ENCODE measurements at regions not wholly inside any gene's neighbourhood (a gene's known extent, or its start where the extent isn't known, plus 50 kb on each side); places are given as distances from the start of the nearest gene placed in this dataset.

DNA sequence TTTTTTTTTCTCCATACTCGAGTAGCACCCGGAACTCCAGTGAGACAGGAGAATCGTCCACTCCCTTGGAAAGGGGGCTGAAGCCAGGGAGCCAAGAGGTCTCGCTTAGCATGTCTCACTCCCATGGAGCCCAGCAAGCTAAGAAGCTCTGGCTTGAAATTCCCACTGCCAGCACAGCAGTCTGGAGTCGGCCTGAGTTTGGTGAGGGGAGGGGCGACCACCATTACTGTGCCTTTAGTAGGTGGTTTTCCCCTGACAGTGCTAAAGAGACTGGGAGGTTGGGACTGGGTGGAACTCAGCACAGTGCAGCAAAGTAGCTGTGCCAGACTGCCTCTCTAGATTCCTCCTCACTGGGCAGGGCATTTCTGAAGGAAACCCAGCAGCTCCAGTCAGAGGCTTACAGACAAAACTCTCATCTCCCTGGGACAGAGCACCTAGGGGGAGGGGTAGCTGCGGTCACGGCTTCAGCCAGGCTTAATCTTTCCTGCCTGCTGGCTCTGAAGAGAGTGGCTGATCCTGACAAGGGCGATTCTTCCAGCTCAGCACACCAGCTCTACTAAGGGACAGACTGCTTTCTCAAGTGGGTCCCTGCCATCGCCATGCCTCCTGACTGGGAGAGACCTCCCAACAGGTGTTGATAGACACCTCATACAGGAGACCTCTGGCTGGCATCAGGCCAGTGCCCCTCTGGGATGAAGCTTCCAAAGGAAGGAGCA, 414.5 kb upstream of the ZNF608 start:
- BruUV-seq (replicated peaks), result no TSS peak
- peaks cover 10% of the 10 kb centered on the region for H3K9me3 Mint-ChIP-seq (ENCODE audit: low read depth, unreplicated experiment)
- no peak for DNase-seq
- H3K4me1 Mint-ChIP-seq (ENCODE audit: low read depth, unreplicated experiment), result no peaks in the 10 kb centered on the region
- TF ChIP-seq, protein P1, sequence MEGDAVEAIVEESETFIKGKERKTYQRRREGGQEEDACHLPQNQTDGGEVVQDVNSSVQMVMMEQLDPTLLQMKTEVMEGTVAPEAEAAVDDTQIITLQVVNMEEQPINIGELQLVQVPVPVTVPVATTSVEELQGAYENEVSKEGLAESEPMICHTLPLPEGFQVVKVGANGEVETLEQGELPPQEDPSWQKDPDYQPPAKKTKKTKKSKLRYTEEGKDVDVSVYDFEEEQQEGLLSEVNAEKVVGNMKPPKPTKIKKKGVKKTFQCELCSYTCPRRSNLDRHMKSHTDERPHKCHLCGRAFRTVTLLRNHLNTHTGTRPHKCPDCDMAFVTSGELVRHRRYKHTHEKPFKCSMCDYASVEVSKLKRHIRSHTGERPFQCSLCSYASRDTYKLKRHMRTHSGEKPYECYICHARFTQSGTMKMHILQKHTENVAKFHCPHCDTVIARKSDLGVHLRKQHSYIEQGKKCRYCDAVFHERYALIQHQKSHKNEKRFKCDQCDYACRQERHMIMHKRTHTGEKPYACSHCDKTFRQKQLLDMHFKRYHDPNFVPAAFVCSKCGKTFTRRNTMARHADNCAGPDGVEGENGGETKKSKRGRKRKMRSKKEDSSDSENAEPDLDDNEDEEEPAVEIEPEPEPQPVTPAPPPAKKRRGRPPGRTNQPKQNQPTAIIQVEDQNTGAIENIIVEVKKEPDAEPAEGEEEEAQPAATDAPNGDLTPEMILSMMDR (IDR thresholded peaks at IDR 0.05; ENCODE audit: unreplicated experiment), result no peak
- no peak overlapping the region for H3K27ac Mint-ChIP-seq (ENCODE audit: unreplicated experiment)
- H3K27me3 Mint-ChIP-seq (ENCODE audit: unreplicated experiment), result no peaks in the 10 kb centered on the region
- no peak overlapping the region for H3K4me3 Mint-ChIP-seq (ENCODE audit: low read depth, unreplicated experiment)
- CTCF ChIA-PET, result interaction anchor here (0.7 kb wide), 1 partner anchor 1540 kb away, joined by 3 read pairs; no protein-coding TSS in a partner anchor
- H3K36me3 Mint-ChIP-seq (ENCODE audit: insufficient read depth, unreplicated experiment), result no peaks in the 10 kb centered on the region
- intact Hi-C loops (cut with micrococcal nuclease; ENCODE audit: unreplicated experiment), result no loop called here

DNA sequence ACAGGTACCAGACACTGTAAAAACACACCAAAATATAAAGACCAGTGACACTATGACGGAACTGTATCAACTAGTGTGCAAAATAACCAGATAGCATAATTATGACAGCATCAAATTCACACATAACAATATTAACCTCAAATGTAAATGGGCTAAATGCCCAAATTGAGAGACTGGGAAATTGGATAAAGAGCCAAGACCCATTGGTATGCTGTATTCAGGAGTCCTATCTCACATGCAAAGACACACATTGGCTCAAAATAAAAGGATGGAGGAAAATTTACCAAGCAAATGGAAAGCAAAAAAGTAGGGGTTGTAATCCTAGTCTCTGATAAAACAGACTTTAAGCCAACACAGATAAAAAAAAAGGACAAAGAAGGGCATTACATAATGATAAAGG, 416.3 kb upstream of the ZNF608 start:
- BruUV-seq (replicated peaks), result no TSS peak
- TF ChIP-seq, protein P1 (IDR thresholded peaks at IDR 0.05; ENCODE audit: unreplicated experiment), result no peak
- no peak overlapping the region for H3K27ac Mint-ChIP-seq (ENCODE audit: unreplicated experiment)
- intact Hi-C loops (cut with micrococcal nuclease; ENCODE audit: unreplicated experiment), result no loop called here
- no peak for DNase-seq
- H3K36me3 Mint-ChIP-seq (ENCODE audit: insufficient read depth, unreplicated experiment), result no peaks in the 10 kb centered on the region
- no peak overlapping the region for H3K4me3 Mint-ChIP-seq (ENCODE audit: low read depth, unreplicated experiment)
- CTCF ChIA-PET, result no interaction called here
- H3K9me3 Mint-ChIP-seq (ENCODE audit: low read depth, unreplicated experiment), result peaks cover 12% of the 10 kb centered on the region
- no peaks in the 10 kb centered on the region for H3K4me1 Mint-ChIP-seq (ENCODE audit: low read depth, unreplicated experiment)
- H3K27me3 Mint-ChIP-seq (ENCODE audit: unreplicated experiment), result no peaks in the 10 kb centered on the region

DNA sequence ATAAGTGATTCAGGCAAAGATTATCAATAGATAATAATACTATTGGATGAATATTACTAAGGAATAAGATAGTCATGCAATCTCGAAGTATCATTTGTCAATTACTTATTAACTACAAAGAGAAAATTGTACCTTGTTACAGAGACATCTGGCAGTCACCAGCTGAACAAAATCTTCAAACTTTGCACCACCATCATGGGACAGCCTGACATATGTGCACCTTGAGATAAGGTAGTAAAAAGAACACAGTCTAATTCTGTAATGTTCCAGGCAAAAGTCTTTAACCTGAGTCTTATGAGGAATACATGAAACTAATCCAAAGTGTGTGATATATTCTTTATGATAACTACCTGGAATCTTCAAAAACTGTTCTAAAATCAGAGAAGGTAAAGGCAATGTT, 423.0 kb upstream of the ZNF608 start:
- CTCF ChIA-PET, result no interaction called here
- no peaks in the 10 kb centered on the region for H3K27me3 Mint-ChIP-seq (ENCODE audit: unreplicated experiment)
- no peak for DNase-seq
- no peaks in the 10 kb centered on the region for H3K36me3 Mint-ChIP-seq (ENCODE audit: insufficient read depth, unreplicated experiment)
- H3K9me3 Mint-ChIP-seq (ENCODE audit: low read depth, unreplicated experiment), result peaks cover 3% of the 10 kb centered on the region
- intact Hi-C loops (cut with micrococcal nuclease; ENCODE audit: unreplicated experiment), result no loop called here
- TF ChIP-seq, protein P1 (IDR thresholded peaks at IDR 0.05; ENCODE audit: unreplicated experiment), result no peak
- no peak overlapping the region for H3K27ac Mint-ChIP-seq (ENCODE audit: unreplicated experiment)
- BruUV-seq (replicated peaks), result no TSS peak
- H3K4me1 Mint-ChIP-seq (ENCODE audit: low read depth, unreplicated experiment), result no peaks in the 10 kb centered on the region
- H3K4me3 Mint-ChIP-seq (ENCODE audit: low read depth, unreplicated experiment), result no peak overlapping the region

DNA sequence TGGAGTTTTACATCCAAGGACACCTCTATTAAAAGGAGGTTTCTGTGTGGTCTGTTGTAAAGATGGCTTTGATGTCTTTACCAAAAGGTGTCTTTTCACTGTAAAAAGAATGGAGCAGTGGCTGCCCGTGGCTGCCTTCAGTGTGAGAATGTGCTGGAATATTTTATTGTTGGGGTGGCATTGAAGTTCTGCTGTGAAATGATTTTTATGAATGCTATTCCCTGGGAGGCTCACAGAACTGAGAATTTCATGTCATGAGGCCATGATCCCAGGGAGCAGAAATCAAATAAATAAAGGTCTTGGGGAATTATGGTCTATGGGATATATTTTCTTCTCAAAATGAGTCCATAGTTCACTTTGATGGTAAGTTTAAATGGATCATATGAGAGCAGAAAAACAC, 425.2 kb upstream of the ZNF608 start:
- DNase-seq, result no peak
- intact Hi-C loops (cut with micrococcal nuclease; ENCODE audit: unreplicated experiment), result no loop called here
- Mint-ChIP-seq H3K4me3 (ENCODE audit: low read depth, unreplicated experiment) (no peak overlapping the region), H3K36me3 (ENCODE audit: insufficient read depth, unreplicated experiment) (no peaks in the 10 kb centered on the region), H3K27me3 (ENCODE audit: unreplicated experiment) (no peaks in the 10 kb centered on the region), H3K4me1 (ENCODE audit: low read depth, unreplicated experiment) (peaks cover 13% of the 10 kb centered on the region), H3K9me3 (ENCODE audit: low read depth, unreplicated experiment) (peaks cover 4% of the 10 kb centered on the region), H3K27ac (ENCODE audit: unreplicated experiment) (no peak overlapping the region)
- CTCF ChIA-PET, result no interaction called here
- TF ChIP-seq, protein P1 (IDR thresholded peaks at IDR 0.05; ENCODE audit: unreplicated experiment), result no peak
- BruUV-seq (replicated peaks), result no TSS peak
